ENCODE measurements at regions not wholly inside any gene's neighbourhood (a gene's known extent, or its start where the extent isn't known, plus 50 kb on each side); places are given as distances from the start of the nearest gene placed in this dataset.

GRCh38 chr7:126227055-126227454, 1025.7 kb downstream of the GRM8 start:
- H3K4me3 Mint-ChIP-seq: no peak overlapping the region
- no peaks in the 10 kb centered on the region for H3F3A ChIP-seq (replicated peaks; ENCODE audit: low read depth)
- DNase-seq (ENCODE audit: low spot score) (no peak), ATAC-seq (no peak)
- H3K4me1 ChIP-seq (ENCODE audit: insufficient read depth): no peaks in the 10 kb centered on the region
- no peak overlapping the region for H3K27ac Mint-ChIP-seq
- H3K36me3 ChIP-seq (ENCODE audit: insufficient read depth): no peaks in the 10 kb centered on the region
- TF ChIP-seq ZNF462 (CRISPR knock-in tag; IDR thresholded peaks at IDR 0.05) (no peak), CTCF (conservative IDR thresholded peaks at IDR 0.05; ENCODE audit: low read depth in 2 of 2) (no peak), EZH2 (IDR thresholded peaks at IDR 0.05; ENCODE audit: low read depth, unreplicated experiment) (no peak), CREB1 (CRISPR knock-in tag; IDR thresholded peaks at IDR 0.05; ENCODE audit: low read depth) (no peak), JUNB (IDR thresholded peaks at IDR 0.05; ENCODE audit: unreplicated experiment) (no peak), ZNF331 (CRISPR knock-in tag; IDR thresholded peaks at IDR 0.05; ENCODE audit: low read depth) (no peak), ZNF114 (CRISPR knock-in tag; IDR thresholded peaks at IDR 0.05) (no peak), NANOG (IDR thresholded peaks at IDR 0.05; ENCODE audit: borderline replicate concordance) (no peak), EZH2phosphoT487 (IDR thresholded peaks at IDR 0.05; ENCODE audit: unreplicated experiment) (no peak), ETS1 (IDR thresholded peaks at IDR 0.05) (no peak), POLR2AphosphoS5 (IDR thresholded peaks at IDR 0.05; ENCODE audit: low read depth) (no peak)
- 0 out of 2 replicates have a peak, but pooled peaks cover 2% of the 10 kb centered on the region for H3K9me2 ChIP-seq (ENCODE audit: insufficient read depth)
- no peaks in the 10 kb centered on the region for H3K36me3 Mint-ChIP-seq (ENCODE audit: low read depth)
- H3K27me3 ChIP-seq (ENCODE audit: insufficient read depth): no peaks in the 10 kb centered on the region
- H3K79me2 ChIP-seq (replicated peaks; ENCODE audit: insufficient read depth): no peaks in the 10 kb centered on the region
- no peak overlapping the region for H3K4me3 ChIP-seq
- no peak overlapping the region for H2AFZ ChIP-seq
- H3K9me3 Mint-ChIP-seq: peaks cover 4% of the 10 kb centered on the region; the same call in 1 of the 3 replicates
- no peak overlapping the region for H3K4me2 ChIP-seq
- no peak overlapping the region for H3K27ac ChIP-seq (ENCODE audit: low read depth)
- no peaks in the 10 kb centered on the region for H3K4me1 Mint-ChIP-seq
- H3K27me3 Mint-ChIP-seq (ENCODE audit: insufficient read depth, low read depth, poor library complexity): no peaks in the 10 kb centered on the region
- H4K20me1 ChIP-seq (replicated peaks; ENCODE audit: insufficient read depth): no peaks in the 10 kb centered on the region

Data from GM23338 (cell line).